ENCODE measurements at regions not wholly inside any gene's neighbourhood (a gene's known extent, or its start where the extent isn't known, plus 50 kb on each side); places are given as distances from the start of the nearest gene placed in this dataset.
"Not testable (repeated sequence)": the region's sequence is repeated elsewhere in the genome, so short reads cannot be mapped to it uniquely, and the experiment has no call there.

DNA sequence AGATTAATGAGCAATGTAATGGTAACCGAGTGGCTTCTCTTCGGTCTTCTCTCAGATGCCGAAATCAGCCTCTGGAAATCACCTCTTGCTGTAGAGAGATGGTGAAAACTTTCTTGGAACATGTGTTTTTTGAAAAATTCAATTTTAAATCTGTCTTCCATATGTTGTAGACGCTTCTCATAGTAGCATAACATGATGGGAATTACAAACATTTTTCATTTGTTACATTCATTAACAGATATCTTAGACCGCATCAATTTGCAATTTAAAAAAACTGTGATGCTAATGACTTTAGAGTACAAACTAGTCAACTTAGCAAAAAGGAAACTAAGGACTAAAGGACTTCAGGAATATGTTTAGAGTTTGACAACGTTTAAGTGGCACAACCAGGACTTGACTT, 275.2 kb downstream of the ASXL3 start:
- no peak for DNase-seq

DNA sequence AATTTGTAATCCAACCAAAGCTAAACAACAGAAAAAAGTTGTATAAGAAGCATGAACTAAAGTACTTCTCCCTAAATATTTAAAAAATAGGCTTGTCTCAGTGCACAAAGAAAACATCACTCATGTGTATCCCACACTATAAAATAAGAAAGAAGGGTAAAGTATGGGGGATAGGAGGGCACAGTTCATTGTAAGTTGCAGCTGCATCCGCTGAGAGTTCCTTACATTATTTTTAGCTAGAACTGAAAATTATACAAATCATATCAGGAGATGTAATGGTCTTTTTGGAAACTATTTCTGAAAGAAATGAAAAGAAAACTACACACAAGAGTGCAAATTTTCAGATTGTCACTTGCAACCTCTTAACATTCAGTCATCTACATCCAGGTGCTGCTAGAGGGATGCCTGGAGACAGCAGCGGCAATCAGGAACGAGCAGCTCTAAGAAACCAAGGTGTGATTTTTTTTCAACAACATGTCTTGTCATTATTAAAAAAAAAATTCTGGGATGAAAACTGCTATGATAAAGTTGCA, 273.6 kb downstream of the ASXL3 start:
- no peak for DNase-seq

DNA sequence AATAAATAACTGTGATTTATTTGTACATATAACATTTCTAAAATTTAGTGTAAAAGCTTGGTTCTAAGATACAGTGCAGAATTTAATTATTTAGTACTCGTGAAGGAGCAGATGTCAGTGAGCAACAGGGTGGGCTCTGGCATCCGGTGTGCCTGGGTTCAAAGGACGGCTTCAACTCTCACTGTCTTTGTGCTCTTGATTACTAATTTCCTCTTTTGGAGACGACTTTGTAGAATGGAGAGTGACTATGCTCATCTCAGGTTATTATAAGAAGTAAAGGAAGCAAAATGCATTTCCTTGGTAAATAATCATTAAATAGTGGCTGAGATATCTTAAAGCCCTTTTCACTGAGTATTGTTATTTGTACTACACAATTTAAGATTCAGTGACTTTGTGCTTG, 271.7 kb downstream of the ASXL3 start:
- DNase-seq: no peak

DNA sequence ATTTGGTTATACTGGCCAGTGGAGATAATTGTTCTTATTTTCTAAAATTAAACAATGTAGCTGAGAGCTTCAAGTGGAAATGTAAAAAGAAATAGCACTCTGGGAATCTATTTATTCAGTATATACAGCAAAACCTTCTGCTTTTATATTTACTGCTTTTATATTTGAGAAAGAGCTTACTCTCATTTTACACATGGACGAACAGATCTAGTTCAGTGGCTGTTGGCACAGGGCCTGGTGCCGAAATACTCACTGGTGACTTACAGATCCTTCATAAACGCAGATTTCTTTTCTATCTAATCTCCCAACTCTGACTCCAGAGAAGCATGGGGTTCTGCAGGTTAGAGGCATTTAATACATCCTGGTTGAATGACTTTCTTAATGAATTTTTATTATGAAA, 266.2 kb downstream of the ASXL3 start:
- DNase-seq: no peak

DNA sequence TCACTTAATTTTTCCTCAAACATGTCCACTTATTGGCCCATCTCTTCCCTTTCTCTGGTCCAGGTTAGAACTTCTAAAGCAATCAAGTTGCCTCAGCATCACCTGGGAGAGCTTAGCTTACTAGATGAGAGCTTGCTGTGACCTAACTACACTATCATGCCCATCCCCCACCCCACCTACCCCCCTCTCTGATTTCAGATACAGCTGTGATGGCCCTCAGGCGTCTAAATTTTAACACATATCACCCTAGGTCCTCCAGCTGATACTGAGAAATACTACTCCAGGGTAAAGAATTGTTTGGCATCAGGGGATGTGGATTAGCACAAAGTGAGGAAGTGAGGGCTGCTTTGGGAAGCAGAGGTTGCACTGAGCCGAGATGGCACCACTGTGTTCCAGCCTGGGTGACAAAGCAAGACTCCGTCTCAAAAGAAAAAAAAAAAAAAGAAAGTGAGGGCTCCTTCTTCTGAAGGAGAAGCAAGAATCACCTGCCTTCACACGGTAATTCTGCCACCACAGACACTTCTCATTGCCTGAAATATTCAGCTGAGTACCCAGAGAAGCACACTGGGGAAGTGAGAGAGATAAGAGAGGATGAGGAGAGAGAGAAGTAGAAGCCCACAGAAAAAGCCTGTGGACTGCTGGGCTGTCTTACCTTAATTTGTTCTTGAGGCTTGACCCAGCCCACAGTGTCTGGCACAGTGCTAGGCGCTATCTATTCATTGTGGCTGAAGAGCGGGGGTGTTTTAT, 263.4 kb downstream of the ASXL3 start:
- no peak for DNase-seq

DNA sequence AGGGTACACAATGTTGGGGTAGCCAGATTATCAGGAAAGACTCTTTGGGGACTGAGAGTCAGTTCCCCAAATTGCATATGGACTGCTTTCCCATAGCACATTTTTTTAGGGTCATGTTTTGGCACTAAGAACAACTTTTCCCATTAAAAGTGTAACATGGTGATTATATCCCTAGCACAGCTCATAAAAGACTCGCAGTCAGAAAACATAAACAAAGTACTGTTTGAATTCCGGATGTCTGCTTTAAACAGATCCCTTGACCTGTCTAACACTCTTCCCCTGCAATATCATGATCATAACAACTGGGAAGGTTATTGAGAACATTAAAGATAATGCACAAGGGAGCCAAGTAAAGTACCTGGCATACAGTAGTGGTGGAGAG, 262.2 kb downstream of the ASXL3 start:
- no peak for DNase-seq

DNA sequence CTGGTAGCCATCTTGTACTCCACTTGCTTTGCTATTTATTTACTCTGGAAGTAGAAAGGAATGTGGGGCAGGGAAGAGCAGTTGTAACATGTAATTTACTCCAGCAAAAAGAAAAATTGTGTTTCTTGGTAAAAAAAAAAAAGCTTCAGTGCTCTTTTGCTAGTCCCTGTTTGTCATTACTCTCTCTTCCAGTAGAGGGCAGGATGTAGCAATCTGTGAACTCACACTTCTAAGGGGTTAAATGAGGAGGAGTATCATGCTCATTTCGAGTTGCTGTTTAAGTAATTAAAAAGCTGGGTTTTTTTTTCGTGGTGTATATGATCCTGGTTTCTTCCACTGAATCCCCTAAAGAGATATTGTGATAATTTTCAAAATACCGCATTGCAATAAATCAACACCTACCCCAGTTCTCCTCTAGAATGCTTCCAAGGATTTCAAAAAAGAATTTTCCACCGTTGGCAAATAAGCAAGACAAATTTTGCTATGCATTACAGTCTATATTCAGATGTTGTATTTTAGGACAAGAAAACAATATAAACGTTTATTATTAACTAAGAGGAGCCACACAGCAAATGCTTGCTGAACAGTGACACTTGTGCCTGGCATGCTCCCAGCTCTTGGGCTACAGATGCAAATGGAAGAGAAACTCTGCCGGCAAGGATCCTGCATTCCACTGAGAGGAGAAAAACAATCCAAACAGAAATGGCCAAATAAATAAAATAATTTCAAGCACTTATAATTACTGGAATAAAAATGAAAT, 261.6 kb downstream of the ASXL3 start:
- DNase-seq: no peak

DNA sequence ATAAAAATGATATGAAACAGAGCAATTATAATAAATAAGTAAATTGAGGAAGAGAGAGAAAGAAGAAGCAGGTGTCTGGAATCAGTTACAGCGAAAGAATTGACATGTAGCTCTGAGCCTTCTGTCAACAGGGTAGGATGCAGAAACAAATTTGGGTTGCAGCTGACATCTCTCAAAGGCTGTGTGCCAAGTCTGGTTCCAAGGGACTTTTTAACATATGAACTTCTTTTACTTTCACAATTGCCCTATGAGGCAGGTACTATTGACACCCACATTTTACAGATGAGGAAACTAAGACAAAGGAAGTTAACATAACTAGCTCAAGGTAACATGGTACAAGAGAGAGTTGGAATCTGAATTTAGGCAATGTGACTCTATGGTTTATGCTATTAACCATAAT, 260.0 kb downstream of the ASXL3 start:
- DNase-seq: no peak

DNA sequence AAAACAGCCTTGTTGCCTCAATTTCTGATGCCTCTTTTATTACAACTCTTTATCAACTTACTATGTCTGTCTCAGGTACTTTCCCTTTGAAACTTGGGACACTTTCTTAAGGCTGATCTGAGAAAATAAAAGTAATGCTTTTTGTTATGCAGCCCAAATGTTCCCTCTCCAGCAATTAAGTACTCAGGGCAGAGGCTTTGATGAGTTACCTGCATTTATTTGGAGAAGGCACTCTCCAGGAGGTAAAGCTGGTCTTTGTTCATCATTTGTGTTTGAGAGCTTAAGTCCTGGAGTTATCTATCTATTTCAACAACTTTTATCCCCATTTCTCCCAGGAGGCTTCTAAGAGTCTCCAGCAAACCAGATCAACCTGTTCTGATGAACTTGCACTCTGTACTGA, 259.2 kb downstream of the ASXL3 start:
- no peak for DNase-seq

DNA sequence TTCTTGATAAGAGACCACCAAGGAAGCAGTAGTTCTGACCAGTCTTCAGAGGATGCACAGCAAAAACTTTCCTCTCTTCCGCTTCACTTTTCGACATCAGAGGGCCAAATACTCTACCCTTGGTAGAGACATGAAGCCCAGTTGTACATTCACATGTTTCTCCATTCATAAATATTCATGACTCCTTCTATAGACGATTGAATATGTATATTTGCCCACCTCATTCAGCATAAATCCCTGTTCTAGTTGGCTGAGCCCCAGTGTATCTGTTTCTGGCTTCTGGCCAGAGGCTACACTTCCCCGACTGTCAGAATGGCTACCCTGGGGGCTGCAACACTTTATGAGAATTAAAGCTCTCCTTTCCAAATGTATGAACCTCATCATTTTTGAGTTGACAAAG, 258.5 kb downstream of the ASXL3 start:
- DNase-seq: no peak

DNA sequence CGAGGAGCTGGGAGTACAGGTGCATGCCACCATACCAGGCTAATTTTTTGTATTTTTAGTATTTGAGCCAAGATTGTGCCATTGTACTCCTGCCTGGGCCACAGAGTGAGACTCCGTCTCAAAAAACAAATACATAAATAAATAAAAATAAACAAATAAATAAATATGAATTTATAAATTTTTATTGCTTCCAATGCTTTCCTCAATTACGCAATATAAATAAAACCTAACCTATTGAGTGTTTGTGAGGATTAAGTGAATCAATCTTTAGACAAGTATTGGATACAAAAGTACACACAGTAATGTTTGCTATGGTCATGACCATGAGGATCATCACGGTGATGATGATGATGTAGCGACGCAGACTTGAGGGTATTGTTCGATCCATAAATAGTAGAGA, 257.4 kb downstream of the ASXL3 start:
- no peak for DNase-seq

DNA sequence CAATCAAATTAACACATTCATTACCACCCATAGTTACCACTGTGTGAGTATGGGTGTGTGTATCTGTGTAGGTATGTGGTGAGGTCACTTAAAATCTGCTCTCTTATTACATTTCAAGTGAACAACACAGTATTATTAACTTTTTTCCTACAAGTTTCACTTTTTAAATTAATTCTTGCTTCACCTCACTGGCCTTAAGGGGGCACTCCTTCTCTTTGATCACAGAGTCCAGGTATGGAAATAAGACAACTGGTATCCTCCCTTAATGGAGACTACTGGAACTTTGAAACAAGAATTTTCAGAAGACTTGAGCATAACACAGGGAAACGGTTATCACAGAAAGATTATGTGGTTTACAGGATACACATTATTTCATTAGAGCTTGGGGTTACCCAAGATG, 255.8 kb downstream of the ASXL3 start:
- no peak for DNase-seq

DNA sequence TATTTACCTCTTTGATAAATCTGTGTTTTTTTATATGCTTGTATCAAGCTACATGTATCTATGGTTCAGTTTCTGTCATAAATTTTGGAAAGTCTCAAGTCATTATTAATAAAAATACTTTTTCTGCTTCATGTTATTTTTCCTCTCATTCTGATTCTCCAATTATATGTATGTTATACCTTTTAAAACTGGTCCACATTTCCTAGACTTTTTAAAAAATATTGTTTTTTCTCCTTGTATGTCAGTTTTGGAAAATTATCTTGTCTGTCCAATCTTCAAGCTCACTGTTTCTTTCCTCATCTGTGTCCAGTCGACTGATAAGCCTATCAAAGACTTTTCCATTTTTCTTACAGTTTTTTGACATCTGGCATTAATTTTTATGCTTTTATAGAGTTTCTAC, 253.4 kb downstream of the ASXL3 start:
- DNase-seq: no peak

DNA sequence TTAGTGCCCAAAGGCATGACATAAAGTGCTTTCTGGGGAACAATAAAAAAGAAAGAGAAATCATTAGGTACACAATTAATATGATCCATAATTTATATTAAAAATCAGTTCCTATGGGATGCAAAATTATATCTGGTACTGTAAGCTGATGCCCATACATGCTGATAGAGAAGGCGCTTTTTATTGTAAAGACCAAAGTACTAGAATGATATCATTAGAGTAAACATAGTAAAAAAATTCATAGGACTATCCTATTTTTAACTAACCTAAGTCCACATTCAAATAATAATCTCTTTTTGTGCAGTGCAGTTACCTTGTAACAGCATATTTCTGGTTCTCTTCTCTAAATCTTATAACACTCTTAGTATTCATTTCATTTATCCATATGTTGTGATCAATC, 252.2 kb downstream of the ASXL3 start:
- DNase-seq: no peak

DNA sequence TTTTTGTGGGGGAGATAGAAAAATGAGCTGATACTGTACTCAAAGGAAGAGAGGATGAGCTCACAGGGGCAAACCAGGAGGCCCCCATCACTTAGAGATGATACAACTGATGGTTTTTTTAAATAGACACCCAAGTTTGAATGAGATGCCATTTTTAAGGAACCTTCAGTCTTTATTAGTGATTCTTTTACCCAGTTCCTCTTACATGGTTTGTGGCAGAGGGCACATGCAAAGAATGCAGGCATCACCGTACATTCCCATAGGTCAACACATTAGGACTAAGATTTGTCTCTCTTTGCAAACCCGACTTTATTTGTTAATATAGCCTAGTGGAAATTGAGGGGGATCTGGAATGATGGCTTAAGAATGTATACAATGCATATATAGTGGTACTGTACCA, 250.9 kb downstream of the ASXL3 start:
- DNase-seq: no peak

DNA sequence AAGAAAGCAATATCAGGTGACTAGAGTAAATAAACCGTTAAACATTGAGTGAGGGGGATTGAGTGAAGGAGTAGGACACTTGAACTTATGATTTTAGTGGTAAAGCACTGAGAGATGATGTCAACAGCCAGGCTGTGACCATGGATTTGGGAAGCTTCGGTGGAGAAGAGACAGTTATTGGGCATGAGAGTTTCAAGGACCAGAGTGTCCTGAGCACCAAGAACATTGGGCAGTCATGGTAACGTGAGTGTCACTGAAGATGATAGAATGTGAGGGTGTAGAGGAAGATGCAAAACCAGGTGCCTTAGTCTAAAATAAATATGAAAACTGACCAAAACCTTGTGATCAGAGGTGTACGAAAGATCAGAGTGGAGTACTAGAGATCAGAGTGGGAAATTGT, 248.1 kb downstream of the ASXL3 start:
- no peak for DNase-seq

DNA sequence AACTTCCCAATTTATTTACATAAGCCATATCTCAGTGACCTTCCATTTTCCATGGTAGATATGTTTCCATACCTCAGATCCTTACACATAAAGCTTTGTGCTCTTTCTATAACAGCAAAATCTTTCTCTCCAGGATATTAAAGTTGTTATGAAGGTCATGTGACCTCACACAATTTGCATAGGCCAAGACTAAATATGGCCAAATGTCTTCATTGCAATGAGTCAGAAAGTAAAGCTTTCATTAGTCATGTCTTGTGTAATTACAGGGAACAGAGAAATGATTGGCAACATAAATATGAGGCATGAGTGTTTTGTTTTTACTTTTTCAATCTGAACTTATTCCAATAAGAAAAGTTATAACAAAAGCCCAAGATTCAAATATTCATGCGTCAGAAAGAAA, 243.5 kb downstream of the ASXL3 start:
- no peak for DNase-seq

DNA sequence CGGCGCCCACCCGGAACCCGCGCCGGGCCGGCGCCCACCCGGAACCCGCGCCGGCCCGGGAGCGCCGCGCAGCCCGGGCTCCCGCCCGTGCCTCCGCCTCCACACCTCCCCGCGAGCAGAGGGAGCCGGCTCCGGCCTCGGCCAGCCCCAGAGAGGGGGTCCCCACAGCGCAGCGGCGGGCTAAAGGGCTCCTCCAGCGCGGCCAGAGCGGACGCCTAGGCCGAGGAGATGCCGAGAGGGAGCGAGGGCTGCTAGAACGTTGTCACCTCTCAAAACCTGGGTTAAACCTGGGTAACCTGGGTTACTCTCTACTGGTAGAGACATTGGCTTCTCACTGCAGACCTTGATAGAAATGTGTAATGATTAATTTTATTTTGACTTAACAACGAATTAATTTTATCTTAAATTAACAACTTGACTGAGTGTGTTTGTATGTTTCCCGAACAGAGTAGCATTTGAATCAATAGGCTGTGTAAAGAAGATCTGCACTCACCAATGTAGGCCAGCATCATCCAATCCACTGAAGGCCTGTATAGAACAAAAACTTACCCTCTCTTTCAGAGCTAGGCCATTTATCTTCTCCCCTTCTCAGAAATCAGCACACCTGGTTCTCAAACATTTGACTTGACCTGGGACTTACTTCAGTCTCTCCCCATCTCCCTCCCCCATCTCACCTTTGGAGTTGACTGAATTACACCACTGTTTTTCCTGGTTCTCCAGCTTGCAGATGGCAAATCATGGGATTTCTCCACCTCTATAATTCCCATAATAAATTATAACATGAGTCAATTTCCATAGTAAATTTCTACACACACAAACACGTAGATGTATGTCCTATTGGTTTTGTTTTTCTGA, 242.7 kb downstream of the ASXL3 start:
- no peak for DNase-seq

DNA sequence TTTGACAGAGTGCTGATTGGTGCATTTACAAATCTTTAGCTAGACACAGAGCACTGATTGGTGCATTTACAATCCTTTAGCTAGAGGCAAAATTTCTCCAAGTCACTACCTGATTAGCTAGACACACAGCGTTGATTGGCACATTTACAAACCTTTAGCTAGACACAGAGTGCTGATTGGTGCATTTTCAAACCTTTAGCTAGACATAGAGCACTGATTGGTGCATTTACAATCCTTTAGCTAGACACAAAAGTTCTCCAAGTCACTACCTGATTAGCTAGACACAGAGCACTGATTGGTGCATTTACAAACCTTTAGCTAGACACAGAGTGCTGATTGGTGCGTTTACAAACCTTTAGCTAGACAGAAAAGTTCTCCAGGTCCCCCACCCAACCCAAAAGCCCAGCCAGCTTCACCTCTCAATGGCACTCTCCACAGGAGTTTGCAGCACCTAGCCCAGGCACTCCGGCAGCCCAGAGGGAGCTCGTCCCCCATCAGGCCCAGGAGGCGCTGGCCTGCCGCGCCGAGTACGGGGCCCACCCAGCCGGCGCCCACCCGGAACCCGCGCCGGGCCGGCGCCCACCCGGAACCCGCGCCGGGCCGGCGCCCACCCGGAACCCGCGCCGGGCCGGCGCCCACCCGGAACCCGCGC, 241.8 kb downstream of the ASXL3 start:
- DNase-seq: not testable (repeated sequence)

DNA sequence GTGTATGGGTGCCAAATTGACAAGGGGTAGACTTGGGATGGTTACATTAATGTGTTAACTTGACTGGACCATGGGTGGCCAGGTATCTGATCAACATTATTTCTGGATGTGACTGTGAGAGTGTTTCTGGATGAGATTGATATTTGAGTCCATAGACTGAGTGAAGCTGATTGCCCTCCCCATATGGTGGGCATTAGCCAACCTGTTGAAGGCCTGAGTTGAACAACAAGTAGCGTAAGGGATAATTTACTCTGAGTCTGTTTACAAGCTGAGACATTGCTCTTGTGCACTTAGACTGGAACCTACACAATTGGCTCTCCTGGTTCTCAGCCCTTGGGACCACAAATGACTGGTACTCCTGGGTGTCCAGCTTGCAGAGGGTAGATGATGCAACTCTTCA, 240.1 kb downstream of the ASXL3 start:
- DNase-seq: no peak

DNA sequence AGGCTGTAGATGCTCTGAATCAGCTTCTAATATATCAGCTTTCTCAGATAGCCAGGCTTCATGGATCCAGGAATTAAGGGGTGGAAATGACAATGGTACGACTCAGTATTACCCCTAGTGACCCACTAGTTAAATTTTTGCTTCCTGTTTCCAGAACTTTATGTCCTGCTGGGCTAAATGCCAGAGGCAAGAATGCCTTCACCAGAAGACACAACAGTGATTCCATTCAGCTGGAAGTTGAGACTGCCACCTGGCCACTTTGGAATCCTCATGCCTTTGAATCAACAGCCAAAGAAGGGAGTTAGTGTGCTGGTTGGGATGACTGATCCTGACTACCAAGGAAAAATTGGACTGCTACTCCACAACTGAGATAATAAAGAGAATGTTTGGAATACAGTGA, 239.1 kb downstream of the ASXL3 start:
- DNase-seq: no peak

DNA sequence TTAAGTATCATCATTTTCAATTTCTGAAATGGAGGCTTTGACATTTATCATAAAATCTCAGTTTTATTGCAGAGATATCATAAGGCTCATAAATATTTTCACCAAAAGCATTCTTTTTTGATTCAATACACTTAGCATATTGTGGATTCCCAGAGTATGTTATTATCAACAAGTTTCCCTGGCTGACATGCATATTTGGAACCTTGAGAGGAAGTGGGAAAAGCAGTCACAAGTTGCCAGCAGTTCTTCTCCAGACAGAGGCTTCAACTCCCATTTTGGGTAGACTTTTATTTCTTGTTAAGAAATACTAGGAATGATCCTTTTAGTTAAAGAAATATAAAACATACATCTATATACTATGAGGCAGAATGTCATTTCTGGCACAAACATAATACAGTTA, 236.5 kb downstream of the ASXL3 start:
- no peak for DNase-seq

DNA sequence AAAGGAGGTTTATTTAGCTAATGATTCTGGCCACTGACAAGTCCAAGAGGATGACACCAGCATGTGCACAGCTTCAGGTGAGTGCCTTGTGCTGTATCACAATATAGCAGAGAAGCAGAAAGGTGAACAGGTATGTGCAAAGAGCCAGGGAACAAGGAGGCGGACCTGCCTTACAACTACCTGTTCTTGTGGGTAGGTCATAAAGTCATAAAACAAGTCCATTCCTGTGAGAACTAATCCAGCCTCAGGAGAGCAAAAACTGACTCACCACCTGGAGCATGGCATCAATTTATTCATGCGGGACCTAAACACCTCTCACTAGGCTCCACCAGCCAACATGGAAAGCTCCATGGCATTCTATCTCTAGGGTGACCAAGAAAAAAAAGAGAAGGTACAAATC, 234.2 kb downstream of the ASXL3 start:
- no peak for DNase-seq
